ENCODE measurements at regions not wholly inside any gene's neighbourhood (a gene's known extent, or its start where the extent isn't known, plus 50 kb on each side); places are given as distances from the start of the nearest gene placed in this dataset.

- TF ChIP-seq CTCF (IDR thresholded peaks at IDR 0.05; ENCODE audit: low read depth, low read length, missing input control) (no peak), MAX (IDR thresholded peaks at IDR 0.05) (no peak)
Measured at GRCh38 chr13:90696656-90697055, 650.8 kb upstream of the MIR17HG start.

Data from liver (tissue), 2 donors.